Fibroblast of mammary gland (primary cell): ENCODE measurements at regions not wholly inside any gene's neighbourhood (a gene's known extent, or its start where the extent isn't known, plus 50 kb on each side); places are given as distances from the start of the nearest gene placed in this dataset.
A peak's percentile ranks its signal among the peaks of the same experiment; 100 is the strongest.

Experiments used
- DNase-seq: peaks from one replicate; pipeline ENCODE4 v3.0.0-alpha.2; 2010; ENCODE audit warnings: low read depth
- H3K4me3 ChIP-seq: 2 replicates; pipeline ENCODE4 v1.5.1; 2011; ENCODE audit warnings: low read depth, mild to moderate bottlenecking, low read length, moderate library complexity; ENCODE audit not compliant: control insufficient read depth
- TF ChIP-seq, protein P1 (sequence below): conservative IDR thresholded peaks from 2 replicates; pipeline ENCODE4 v1.5.1; 2011; ENCODE audit warnings: low read depth, low read length, inconsistent platforms; ENCODE audit not compliant: control insufficient read depth, insufficient read depth

DNA sequence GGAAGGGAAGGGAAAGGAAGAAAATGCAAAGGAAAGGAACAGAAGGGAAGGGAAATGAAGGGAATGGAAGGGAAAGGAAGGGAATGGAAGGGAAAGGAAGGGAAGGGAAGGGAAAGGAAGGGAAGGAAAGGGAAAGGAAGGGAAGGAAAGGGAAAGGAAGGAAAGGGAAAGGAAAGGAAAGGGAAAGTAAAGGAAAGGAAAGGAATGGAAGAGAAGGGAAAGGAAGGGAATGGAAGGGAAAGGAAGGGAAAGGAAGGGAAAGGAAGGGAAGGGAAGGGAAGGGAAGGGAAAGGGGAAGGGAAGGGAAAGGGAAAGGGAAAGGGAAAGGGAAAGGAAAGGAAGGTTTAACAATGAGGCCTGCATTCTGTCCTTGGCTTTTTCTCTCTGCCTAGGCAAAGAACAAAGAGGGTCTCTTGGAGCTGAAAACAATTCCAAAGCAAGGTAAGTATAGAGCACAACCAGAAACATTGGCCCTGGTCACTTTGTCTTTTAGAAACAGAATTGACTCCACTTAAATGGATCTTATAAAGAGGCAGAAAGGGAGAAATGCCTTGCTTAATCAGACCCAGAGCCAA is 525.9 kb upstream of the TMPO start:
- TF ChIP-seq, protein P1, sequence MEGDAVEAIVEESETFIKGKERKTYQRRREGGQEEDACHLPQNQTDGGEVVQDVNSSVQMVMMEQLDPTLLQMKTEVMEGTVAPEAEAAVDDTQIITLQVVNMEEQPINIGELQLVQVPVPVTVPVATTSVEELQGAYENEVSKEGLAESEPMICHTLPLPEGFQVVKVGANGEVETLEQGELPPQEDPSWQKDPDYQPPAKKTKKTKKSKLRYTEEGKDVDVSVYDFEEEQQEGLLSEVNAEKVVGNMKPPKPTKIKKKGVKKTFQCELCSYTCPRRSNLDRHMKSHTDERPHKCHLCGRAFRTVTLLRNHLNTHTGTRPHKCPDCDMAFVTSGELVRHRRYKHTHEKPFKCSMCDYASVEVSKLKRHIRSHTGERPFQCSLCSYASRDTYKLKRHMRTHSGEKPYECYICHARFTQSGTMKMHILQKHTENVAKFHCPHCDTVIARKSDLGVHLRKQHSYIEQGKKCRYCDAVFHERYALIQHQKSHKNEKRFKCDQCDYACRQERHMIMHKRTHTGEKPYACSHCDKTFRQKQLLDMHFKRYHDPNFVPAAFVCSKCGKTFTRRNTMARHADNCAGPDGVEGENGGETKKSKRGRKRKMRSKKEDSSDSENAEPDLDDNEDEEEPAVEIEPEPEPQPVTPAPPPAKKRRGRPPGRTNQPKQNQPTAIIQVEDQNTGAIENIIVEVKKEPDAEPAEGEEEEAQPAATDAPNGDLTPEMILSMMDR: no peak
- no peak for DNase-seq
- no peak overlapping the region for H3K4me3 ChIP-seq

GRCh38 chr12:97994746-97995484 is 520.5 kb upstream of the TMPO start:
- no peak overlapping the region for H3K4me3 ChIP-seq
- TF ChIP-seq, protein P1: no peak
- no peak for DNase-seq

- TF ChIP-seq, protein P1: no peak
- DNase-seq: peak; percentile 21
- no peak overlapping the region for H3K4me3 ChIP-seq
These were observed 519.8 kb upstream of the TMPO start for GRCh38 chr12:97995559-97995958.

- TF ChIP-seq, protein P1: no peak
- no peak overlapping the region for H3K4me3 ChIP-seq
- no peak for DNase-seq
These were observed 514.0 kb upstream of the TMPO start for GRCh38 chr12:98001430-98001829.

DNA sequence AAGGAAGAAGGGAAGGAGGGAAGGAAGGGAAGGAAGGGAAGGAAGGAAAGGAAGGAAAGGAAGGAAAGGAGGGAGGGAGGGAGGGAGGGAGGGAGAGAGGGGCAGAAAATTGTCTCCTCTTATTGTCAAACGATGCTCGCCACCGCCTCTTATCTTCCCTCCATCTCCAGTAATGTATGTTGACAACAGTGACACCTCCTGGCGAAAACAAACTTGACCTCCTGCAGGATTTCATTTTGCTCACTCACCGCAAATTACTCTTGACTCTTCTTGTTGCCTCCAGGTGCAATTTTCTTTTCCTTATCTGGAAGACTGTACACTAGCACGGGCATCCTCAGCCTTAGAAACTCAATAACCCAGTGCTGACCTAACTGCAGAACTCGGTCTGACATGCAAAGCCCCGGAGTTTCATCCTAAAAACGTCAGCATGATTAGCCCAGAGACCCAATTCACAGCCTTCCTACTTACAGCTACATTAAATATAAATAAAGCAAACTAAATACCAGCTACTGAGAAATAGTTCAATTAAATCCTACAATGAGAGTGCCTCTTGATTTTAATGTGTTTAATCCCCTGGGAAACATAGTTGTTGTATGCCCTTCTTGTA is 512.4 kb upstream of the TMPO start:
- no peak overlapping the region for H3K4me3 ChIP-seq
- TF ChIP-seq, protein P1: peak; percentile 56
- peak; percentile 60 for DNase-seq

DNA sequence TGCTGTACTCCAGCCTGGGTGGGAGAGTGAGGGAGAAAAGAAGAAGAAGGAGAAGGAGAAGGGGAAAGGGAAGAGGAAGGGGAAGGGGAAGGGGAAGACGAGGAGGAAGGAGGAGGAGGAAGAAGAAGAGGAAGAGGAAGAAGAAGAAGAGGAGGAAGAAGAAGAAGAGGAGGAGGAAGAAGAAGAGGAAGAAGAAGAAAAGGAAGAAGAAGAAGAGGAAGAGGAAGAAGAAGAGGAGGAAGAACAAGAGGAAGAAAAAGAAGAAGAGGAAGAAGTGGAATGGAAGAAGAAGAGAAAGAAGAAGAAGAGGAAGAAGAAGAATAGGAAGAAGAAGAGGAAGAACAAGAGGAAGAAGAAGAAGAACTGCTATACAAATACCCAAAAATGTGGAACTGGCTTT is 507.4 kb upstream of the TMPO start:
- DNase-seq: no peak
- no peak overlapping the region for H3K4me3 ChIP-seq
- TF ChIP-seq, protein P1: no peak

DNA sequence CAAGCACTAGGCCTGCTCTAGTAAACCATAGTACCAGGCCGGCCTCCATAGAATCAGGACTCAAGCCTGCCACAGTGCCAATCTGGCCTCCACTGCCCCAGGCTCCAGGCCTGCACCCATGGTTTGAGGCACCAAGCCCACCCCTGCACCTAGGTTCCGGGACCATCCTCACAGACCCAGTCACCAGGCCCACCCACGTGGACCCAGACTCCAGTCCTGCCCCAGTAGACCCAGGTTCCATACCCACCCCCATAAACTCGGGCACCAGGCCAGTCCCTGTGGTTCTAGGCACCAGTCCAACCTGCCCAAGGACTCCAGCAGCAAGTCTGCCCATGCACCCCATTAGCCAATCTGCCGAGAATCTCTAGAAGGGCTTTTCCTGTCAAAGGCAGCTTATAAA is 501.8 kb upstream of the TMPO start:
- no peak for DNase-seq
- TF ChIP-seq, protein P1: no peak
- H3K4me3 ChIP-seq: no peak overlapping the region
